Thyroid gland (tissue), 4 donors: ENCODE measurements at regions not wholly inside any gene's neighbourhood (a gene's known extent, or its start where the extent isn't known, plus 50 kb on each side); places are given as distances from the start of the nearest gene placed in this dataset.

Experiments
- DNase-seq, 2 donors: peaks; one replicate each; pipeline ENCODE4 v3.0.0-alpha.2; 2019
- H3K27ac ChIP-seq, 3 donors: fragments of 200-600 bp; sonication (generic); 1 replicate in 2 of 3; 2 replicates in 1 of 3; pipeline ENCODE4 v1.5.1; 2016 to 2019; ENCODE audit warnings: mild to moderate bottlenecking in 1 of 3, moderate library complexity in 1 of 3
- H3K27me3 ChIP-seq: fragments of 200-600 bp; sonication (generic); one replicate; pipeline ENCODE4 v1.5.1; 2019
- H3K36me3 ChIP-seq, 2 donors: fragments of 200-600 bp; sonication (generic); one replicate each; pipeline ENCODE4 v1.5.1; 2016 to 2019
- H3K4me1 ChIP-seq, 2 donors: fragments of 200-600 bp; sonication (generic); one replicate each; pipeline ENCODE4 v1.5.1; 2017 to 2019
- H3K4me3 ChIP-seq, 3 donors: fragments of 200-600 bp; sonication (generic); replicated peaks in 1 of 3; 1 replicate in 2 of 3; 2 replicates in 1 of 3; pipeline ENCODE4 v1.5.1; 2016; ENCODE audit warnings: mild to moderate bottlenecking in 1 of 3
- H3K9me3 ChIP-seq: fragments of 200-600 bp; sonication (generic); one replicate; pipeline ENCODE4 v1.5.1; 2017
- POLR2A ChIP-seq, 2 donors: fragments of 450-650 bp; IDR thresholded peaks; one replicate each; pipeline ENCODE4 v1.6.1; 2017; ENCODE audit warnings: antibody characterized with exemption in 2 of 2, mild to moderate bottlenecking in 2 of 2, moderate library complexity in 1 of 2
- WGBS, 2 donors: methylation state at CpG; one replicate each; pipeline ENCODE4 v1.1.5; 2017; 5-methylcytosine and 5-hydroxymethylcytosine counted together
- intact Hi-C: fragments of 100-400 bp; cut with DNase I; formaldehyde crosslinking; loops from one replicate; pipeline ENCODE4 v1.15.1; 2023
- TF ChIP-seq, protein P1 (sequence below), 6 experiments: fragments of 200-600 bp in 3 of 6; fragments of 450-650 bp in 3 of 6; sonication (generic) in 3 of 6; IDR thresholded peaks; one replicate each; pipeline ENCODE4 v1.5.1; 2016 to 2019; ENCODE audit warnings: antibody characterized with exemption in 6 of 6, mild to moderate bottlenecking in 2 of 6, inconsistent platforms in 1 of 6, moderate library complexity in 1 of 6

DNA sequence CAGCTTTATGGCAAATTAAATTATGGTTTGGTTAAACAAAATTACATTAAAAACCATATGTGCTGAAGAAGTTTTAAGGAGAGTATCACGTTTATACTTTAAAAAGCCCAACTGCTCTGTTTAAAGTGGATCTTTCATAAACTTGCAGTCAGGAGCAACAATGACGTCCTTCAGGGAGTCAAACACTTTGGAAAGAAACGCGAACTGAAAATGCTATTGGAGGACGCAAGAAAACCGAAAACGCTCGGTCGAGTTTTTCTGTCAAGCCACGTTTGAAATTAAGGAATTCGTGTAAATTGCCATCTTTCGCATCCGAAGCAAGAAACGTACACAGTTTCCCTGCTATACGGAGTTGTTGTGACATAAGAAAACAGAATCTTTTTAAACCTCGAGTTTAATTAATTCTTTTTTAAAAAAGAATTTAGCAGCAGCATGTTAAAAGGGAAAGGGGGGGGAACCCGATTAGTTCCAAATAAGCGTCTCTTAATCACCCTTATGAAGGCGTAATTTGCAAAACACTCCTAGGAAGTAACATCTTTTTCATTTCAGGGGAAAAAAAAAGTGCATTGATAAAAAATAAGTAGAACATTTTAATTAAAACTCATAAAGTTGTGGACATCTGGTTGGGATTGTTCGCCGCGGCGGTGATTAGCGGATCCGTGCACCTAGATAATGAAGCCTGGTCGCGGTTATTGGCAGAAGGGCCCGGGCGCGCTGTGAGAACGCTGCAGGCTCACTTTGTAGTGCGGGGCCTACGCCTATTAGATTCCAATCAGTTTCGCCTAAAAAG is 295.4 kb downstream of the TFAP2C start:
- intact Hi-C loops, result no loop called here
- no peak overlapping the region for H3K27ac ChIP-seq
- no peaks in the 10 kb centered on the region for H3K9me3 ChIP-seq
- 17 to 20% methylated on average over 34 of the region's 34 CpGs for WGBS, 2 donors
- H3K4me3 ChIP-seq, result no peak overlapping the region
- peaks cover 32% of the 10 kb centered on the region for H3K27me3 ChIP-seq
- peaks cover 0 to 14% of the 10 kb centered on the region in 2 donors for H3K4me1 ChIP-seq
- no peaks in the 10 kb centered on the region for H3K36me3 ChIP-seq
- DNase-seq, result no peak
- TF ChIP-seq, protein P1, sequence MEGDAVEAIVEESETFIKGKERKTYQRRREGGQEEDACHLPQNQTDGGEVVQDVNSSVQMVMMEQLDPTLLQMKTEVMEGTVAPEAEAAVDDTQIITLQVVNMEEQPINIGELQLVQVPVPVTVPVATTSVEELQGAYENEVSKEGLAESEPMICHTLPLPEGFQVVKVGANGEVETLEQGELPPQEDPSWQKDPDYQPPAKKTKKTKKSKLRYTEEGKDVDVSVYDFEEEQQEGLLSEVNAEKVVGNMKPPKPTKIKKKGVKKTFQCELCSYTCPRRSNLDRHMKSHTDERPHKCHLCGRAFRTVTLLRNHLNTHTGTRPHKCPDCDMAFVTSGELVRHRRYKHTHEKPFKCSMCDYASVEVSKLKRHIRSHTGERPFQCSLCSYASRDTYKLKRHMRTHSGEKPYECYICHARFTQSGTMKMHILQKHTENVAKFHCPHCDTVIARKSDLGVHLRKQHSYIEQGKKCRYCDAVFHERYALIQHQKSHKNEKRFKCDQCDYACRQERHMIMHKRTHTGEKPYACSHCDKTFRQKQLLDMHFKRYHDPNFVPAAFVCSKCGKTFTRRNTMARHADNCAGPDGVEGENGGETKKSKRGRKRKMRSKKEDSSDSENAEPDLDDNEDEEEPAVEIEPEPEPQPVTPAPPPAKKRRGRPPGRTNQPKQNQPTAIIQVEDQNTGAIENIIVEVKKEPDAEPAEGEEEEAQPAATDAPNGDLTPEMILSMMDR (IDR thresholded peaks at IDR 0.05), result no peak
- TF ChIP-seq POLR2A (IDR thresholded peaks at IDR 0.05), result no peak

DNA sequence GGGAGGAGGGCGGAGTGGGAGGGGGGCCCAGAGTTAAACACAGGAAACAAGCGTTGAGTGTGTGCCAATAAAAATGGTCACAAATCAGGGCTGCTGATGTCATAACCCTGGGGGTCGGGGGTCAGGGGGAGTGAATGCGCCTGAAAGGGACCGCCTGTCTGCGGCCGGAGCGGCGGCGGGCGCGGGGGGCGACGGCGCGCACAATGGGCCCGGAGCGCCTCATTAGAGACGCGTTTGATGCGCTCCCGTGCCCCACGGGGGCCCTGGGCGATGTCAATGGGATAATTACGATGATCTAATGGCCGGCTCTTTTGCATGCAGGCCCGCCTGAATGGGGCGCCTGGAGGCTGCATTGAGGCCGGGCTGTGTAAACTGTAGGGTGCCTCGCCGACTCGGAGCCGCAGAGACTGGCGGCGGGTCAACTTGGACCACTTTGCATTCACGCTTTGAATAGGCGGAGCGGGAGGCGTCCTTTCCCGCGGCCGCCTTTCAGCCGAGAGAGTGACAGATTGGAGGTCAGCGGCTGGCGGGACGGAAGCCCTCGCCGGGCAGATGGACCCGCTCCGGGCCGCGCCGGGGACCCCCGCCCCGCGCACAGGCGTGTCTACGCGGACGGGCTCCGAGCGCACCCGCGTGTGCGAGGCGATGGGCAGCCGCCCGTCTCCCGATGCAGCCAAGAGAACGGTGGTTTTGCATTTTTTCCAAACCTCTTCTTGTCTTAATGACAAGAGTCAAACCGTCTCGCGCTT is 296.1 kb downstream of the TFAP2C start:
- Histone ChIP-seq H3K27me3 (peaks cover 32% of the 10 kb centered on the region), H3K9me3 (no peaks in the 10 kb centered on the region), H3K36me3 (no peaks in the 10 kb centered on the region), H3K27ac (no peak overlapping the region), H3K4me1 (peaks cover 0 to 14% of the 10 kb centered on the region in 2 donors), H3K4me3 (no peak overlapping the region)
- DNase-seq, result no peak
- TF ChIP-seq, protein P1 (IDR thresholded peaks at IDR 0.05), result no peak
- TF ChIP-seq POLR2A (IDR thresholded peaks at IDR 0.05), result no peak
- intact Hi-C loops, result no loop called here
- 2 to 5% methylated on average over 22 to 53 of the region's 73 CpGs for WGBS, 2 donors

DNA sequence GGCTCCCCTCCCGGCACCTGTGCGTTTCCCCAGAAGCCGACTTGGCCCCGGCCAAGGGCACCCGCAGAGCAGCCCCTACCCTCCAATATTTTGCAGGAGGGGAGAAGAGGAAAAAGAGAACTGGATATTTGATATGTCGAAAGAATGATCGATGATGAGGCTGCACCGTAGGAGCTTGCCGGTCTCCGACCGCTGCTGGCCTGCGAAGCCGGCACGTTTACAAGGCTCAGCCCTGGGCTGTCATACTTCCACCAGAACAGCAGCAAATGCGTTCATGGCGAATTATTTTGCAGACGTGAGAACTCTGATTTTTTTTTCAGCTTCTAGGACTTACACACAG is 296.7 kb downstream of the TFAP2C start:
- no peaks in the 10 kb centered on the region for H3K9me3 ChIP-seq
- no peak overlapping the region for H3K27ac ChIP-seq
- peaks cover 0 to 14% of the 10 kb centered on the region in 2 donors for H3K4me1 ChIP-seq
- intact Hi-C loops, result no loop called here
- 4 to 8% methylated on average over 14 to 17 of the region's 17 CpGs for WGBS, 2 donors
- no peak for DNase-seq
- no peaks in the 10 kb centered on the region for H3K36me3 ChIP-seq
- TF ChIP-seq POLR2A (IDR thresholded peaks at IDR 0.05), result no peak
- TF ChIP-seq, protein P1 (IDR thresholded peaks at IDR 0.05), result no peak
- H3K4me3 ChIP-seq, result no peak overlapping the region
- peaks cover 37% of the 10 kb centered on the region for H3K27me3 ChIP-seq

DNA sequence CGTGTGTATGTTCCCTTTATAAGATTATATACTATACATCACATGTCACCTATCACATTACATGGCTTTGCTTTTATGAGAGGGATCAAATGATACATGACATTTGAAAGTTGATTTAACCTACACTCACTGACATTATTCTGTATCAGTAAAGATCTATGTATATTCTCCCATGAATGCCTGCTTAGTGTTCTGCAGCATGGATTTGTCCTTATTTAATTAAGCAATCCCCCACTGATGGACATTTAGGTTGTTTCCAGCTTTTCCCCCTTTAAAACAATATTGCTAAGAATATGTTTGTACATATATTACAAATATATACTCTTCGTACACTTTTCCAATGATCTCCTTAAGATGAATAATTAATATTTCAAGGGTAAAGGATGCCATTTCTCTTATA is 297.4 kb downstream of the TFAP2C start:
- TF ChIP-seq, protein P1 (IDR thresholded peaks at IDR 0.05), result no peak
- TF ChIP-seq POLR2A (IDR thresholded peaks at IDR 0.05), result no peak
- H3K27me3 ChIP-seq, result peaks cover 37% of the 10 kb centered on the region
- no peaks in the 10 kb centered on the region for H3K9me3 ChIP-seq
- intact Hi-C loops, result no loop called here
- H3K36me3 ChIP-seq, result no peaks in the 10 kb centered on the region
- H3K4me1 ChIP-seq, result peaks cover 0 to 14% of the 10 kb centered on the region in 2 donors
- no peak for DNase-seq
- no peak overlapping the region for H3K27ac ChIP-seq
- 44 to 60% methylated on average over 2 of the region's 2 CpGs for WGBS, 2 donors
- no peak overlapping the region for H3K4me3 ChIP-seq

DNA sequence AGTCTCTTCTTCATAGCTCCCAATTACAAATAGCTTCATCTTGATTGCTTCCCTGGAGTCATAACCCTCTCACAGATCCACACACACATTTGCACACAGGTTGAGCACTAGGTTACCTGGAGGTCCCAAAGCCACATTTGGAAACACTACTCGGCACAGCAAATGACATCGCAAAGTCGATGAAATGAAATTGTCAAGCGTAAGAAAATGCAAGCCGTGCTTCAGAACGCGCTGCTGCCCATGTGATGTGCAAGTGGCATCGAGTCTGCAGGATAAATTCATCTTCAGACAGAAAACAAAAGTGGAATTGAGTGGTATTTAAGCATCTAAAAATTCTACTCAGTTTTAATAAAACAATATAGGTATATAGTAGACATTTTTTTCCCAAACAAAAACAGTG is 298.0 kb downstream of the TFAP2C start:
- no peak for DNase-seq
- peaks cover 0 to 14% of the 10 kb centered on the region in 2 donors for H3K4me1 ChIP-seq
- intact Hi-C loops, result no loop called here
- H3K36me3 ChIP-seq, result no peaks in the 10 kb centered on the region
- TF ChIP-seq, protein P1 (IDR thresholded peaks at IDR 0.05), result no peak
- TF ChIP-seq POLR2A (IDR thresholded peaks at IDR 0.05), result no peak
- no peak overlapping the region for H3K4me3 ChIP-seq
- H3K9me3 ChIP-seq, result no peaks in the 10 kb centered on the region
- 40 to 58% methylated on average over 8 of the region's 8 CpGs for WGBS, 2 donors
- H3K27ac ChIP-seq, result no peak overlapping the region
- H3K27me3 ChIP-seq, result peaks cover 37% of the 10 kb centered on the region
